ENCODE measurements at regions not wholly inside any gene's neighbourhood (a gene's known extent, or its start where the extent isn't known, plus 50 kb on each side); places are given as distances from the start of the nearest gene placed in this dataset.

DNA sequence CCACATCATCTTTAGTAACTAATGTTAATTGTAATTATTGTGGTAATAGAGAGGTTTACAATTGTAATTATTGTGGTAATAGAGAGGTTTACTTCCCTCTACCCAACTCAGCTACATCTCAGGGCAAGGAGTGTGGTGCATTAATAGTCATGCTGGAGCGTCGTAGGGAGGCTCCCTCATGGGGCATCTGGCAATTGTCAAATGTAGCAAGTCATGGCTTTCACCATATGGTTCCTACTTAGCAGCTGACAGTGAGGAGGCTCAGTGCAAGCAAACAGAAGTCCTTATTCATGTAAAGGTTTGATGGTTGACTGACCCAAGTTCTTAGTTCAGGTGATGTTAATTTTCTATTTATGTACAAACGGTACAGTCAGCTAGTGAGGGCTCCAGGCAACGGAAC is 1012.0 kb downstream of the FLRT2 start:
- no peak for DNase-seq

DNA sequence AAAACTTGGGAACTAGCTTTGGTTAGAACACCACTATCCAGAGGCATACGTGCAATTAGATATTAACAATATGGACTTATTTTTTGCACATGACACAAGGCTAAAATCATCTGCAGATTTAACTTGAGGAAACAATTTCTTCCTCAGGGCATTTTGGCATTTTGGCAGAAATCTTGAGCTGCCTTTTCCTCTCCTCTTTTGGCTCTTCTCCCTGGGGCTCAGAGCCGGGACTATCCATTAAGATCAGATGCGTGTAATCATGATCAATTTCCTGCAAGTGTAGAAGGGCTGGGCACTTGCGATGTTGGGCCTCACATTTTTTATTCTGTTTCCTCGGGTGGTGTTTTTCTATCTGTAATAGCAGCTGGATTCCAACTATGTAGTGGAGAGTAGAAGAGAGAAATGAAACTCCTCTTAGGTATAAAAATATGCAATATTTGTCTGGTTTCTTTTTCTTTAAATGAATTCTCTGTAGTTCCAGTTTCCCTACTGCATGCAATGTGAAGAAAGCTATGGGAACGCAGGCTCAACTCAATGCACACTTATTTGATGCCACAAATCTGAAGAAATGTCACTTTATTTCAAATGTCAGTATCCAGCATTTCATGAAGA is 1010.8 kb downstream of the FLRT2 start:
- DNase-seq = no peak

DNA sequence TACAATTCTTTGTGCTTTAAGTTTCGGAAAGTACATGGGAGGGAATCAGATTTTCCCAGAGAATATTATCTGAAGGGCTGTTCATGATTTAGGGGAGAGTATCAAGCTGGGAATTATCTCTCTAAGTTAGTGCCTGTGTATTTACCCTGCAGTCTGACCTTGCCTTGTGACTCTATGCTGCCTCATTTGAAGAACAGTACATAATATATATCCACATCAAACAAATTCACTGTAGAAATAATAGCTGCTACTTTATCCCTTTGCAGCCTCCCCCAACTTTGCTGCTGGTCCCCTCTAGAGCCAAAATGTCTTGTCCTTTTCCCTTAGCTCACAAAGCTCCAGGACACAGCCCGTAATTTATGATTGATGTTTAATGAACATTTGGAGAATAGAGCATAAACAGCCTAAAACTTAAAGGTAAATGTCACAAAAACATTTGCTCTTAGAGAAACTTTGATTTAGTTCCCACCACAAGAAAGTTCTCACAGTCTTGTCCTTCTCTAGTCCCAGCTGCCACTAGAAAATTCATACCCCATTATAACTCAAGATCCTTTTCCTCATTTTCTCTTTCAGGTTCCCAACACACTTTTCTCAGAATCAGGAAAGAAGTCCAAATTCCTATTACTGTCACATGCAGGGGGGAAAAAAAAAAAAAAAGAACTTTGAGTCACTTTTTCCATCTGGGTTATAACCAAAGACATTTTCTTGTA is 1009.6 kb downstream of the FLRT2 start:
- DNase-seq = no peak

DNA sequence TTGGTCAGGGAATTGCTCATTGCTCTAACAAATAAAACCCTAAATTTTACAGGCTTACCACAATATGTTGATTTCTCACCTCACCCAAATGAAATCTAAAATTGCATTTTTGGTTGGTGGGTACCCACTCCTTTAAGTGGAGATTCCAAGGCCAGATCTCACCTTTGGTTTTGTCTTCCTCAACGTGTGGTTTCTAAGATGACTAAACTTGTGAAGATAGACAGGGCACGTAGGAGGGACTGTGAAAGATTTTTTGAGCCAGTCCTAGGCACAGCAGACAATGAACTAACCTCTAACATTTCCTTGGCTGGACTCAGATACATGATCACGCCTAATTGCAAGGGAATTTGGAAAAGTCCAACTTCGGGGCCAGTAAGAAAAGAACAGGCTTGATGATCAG is 1003.9 kb downstream of the FLRT2 start:
- no peak for DNase-seq

DNA sequence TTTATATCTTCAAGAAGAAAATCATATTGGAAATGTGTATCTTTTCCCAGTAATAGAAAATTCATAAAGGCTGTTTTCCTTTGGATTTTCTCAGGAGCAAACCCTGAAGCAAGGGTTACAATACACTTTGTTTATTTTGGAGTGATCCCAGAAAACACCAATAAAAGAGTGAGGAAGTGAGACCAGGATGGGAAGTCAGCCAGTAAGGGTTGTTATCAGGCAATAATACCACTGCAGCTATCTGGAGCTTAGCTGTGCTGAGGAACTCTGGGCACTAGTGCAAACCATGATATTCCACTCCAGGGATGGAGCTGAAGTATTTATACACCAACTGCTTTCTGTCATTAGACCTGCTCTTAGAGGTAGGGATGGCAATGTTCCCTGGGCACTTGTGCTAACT is 1002.3 kb downstream of the FLRT2 start:
- no peak for DNase-seq

DNA sequence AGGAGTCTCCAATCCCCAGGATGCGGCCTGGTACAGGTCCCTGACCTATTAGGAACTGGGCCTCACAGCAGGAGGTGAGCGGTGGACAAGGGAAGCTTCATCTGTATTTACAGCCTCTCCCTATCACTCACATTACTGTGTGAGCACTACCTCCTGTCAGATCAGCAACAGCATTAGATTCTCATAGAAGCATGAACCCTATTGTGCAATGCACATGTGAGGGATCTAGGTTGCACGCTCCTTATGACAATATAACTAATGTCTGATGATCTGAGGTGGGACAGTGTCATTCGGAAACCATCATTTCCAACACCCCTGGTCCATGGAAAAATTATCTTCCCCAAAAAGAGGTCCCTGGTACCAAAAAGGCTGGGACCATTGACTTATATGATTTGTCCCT is 1000.5 kb downstream of the FLRT2 start:
- no peak for DNase-seq

DNA sequence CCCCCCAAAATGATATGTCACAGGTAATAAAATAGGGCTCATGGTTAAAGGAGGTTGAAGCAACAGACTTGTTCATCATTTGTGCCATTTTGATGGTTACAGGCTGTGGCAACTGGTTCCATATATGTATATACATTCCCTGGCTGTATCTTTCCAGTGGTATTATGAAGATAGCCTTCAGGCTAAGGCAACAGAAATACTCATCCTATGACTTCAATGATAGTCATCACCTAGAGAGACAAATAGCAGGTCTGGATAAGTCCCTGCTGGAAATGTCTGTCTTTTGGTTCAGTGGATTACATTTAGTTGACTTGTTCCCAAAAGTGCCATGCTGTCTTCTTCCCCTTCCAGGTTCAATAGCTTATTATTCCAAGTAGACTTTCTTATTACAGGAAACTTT is 997.4 kb downstream of the FLRT2 start:
- no peak for DNase-seq

DNA sequence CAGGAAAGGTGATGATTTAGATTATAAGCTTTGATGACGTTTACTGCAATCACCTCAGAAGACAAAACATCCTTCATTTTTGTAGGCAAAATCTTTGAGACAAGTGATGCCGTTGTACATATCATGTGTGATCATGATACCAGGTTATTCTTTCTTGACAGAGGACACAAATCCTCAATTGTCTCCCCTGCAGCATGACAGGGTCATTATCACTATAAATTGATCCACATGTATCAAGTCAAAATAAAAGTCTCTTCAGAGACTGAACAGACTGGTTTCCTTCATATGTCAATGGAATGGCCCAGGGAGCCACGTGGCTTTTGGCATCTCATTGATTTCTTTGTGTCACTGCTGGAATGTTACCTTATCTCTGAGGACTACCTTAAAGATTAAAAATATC is 995.7 kb downstream of the FLRT2 start:
- DNase-seq = no peak

DNA sequence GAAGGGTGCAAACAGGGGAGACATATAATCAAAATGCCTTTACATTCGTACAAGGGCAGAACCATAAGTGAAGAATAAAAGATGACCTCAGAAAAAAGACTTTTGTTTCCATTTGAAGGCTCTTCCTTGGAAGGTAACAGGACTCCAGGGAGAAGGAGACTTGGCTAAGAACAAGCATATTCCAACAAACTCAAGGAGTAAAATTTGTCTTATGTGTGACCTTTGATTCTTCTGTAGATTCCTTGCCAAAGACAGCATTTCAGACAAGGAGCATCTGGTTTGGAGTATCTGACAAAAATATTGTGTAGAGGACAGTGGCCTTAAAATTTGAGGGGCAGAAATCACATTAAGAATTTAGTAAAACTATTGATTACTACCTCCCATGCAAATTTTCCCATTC is 991.9 kb downstream of the FLRT2 start:
- no peak for DNase-seq

DNA sequence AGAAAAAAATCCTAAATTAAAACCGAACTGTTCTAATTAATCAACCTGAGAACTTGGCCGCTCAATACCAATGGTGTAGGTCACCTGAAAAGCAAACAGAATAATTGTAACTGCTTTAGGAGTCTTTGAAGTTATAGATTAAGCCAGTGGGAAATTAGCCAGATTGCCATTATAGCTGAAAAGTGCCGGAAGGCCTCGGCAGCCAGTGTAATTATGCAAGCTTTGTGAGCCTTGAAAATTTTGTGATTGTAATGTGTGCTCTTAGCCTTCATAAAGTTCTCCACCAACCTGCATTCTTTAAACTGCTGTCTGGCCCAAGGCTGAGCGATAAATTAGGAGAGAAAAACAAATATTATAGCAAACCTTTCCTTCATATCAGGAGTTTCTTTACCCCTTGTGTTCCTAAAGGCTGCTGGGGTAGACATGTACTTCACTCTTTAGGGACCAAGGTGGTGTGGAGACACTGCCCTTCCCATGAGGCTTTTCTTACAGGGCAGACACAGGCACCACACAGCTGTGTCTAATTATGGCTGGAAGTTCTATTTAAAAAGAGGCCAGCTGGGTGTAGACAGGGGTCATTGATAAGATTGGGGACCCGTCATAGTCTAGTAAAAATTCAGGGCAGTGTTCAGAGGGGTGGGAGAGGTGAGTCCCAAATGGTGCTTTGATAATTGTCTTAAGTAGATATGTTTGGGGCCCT is 991.2 kb downstream of the FLRT2 start:
- no peak for DNase-seq

DNA sequence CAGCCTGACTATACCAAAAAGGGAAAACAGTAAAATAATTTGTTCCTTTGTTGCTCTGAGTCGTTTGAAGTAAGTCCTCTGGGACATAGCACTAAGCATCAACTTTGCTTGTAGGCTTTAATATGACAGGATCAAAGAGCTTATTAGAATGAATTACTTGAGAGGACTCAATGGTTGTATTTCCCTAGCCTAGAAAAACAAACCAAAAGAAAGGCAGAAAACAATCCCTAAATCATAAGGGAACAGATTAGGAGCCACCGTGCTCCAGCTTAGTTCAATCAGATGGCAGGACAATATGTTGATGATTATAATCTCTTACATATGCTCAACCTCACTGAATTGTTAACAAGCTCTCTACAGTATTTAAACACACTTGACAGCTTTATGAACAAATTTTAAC is 988.4 kb downstream of the FLRT2 start:
- DNase-seq = no peak

DNA sequence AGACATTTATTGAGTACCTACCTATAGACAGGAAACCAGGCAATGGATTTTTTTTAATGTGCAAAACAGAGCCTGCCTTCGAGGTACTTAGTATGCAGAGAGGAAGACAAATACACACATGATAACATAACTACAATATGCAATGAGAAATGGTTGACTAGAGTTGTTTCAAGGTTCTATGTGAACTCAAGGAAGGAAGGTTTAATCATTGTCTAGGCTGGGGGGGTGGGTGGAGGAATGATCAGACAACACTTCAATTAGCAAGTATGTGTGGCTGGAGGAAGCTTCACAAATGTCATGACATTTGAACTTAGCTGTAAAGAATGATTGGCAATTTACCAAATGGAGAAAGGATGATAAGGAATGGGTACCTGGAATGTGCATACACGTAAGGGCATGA is 985.3 kb downstream of the FLRT2 start:
- DNase-seq = no peak

DNA sequence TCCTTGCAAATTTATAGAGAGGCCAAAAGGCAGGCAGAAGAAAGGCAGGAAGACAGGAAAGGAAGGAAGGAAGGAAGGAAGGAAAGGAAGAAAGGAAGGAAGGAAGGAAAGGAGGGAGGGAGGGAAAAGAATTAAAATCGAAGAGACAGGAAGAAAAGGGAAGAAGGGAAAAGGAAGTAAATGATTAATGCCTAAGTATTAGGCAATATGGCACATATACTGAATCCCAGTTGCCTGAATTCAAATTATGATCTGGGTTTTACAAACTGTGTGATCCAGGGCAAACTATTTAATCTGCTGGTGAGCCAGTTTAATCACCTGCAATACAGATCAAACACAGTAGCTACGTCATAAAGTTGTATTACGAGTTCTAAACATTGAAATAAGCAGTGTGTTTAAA is 983.6 kb downstream of the FLRT2 start:
- no peak for DNase-seq

DNA sequence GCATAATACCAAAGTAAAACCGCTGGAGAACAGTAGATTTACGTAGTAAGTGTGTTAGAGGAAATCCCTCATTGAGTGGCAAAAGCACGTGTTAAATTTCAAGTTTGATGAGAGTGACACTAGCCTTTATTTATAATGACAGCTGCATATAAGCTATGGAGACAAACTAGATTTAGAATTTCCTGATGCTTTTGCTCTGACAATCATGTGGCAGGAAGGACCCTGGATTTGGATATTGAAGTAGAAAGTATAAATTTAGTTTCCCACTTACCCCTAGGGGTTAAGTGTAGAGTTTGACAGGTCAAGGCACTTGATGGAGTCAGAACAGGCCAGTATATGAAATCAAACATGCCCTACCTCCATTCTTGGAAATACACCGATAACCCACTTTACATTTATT is 983.1 kb downstream of the FLRT2 start:
- no peak for DNase-seq

DNA sequence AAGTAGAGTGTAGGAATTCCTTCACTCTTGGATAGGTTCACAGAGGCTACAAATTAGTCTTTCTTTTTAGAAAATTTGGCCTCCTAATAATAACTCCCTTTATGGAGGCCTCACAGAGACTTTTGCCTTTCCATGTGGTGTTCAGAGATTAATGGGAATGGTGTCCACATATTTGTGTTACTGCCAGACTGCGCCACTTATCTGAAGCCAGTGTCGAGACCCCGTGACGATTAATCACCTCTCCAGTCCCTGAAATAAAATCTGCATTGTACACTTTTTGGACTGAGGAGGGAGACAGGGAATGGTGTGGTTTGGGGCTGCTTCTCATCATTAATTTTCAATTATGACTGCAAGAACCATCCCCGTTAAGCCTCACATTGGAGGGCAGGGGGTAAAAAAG is 980.5 kb downstream of the FLRT2 start:
- no peak for DNase-seq

DNA sequence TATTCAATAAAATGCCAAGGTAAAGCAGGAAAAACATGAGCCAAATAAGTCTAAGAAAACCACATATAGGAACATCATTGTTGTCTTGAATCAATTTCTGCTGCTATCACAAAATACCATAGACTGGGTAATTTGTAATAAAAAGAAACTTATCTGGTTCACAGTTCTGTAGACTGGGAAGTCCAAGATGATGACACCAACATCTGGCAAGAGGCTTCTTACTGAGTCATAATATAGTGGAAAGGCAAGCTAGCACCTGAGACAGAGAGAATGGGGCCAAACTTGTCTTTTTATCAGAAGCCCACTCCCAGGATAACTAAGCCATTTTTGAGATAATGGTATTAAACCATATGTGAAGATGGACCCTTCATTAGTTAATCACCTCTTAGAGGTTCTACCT is 975.9 kb downstream of the FLRT2 start:
- no peak for DNase-seq

DNA sequence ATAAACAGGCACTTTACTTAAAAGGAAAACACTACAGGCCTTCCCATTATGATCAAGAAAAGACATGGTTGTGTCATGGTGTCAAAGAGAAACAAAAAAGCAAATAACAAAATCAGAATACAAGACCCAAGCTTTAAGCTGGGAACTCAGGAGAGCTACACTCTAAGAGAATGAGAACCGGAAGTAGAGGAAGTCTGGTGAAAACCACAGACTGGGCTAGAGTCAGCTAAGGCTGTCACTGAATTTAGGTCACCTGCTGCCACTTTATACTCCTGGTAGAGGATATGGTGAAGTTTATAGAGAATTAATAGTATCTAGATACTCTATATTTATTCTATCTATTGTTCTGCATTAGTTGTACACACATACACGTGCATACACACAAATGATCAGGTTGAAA is 971.7 kb downstream of the FLRT2 start:
- no peak for DNase-seq

DNA sequence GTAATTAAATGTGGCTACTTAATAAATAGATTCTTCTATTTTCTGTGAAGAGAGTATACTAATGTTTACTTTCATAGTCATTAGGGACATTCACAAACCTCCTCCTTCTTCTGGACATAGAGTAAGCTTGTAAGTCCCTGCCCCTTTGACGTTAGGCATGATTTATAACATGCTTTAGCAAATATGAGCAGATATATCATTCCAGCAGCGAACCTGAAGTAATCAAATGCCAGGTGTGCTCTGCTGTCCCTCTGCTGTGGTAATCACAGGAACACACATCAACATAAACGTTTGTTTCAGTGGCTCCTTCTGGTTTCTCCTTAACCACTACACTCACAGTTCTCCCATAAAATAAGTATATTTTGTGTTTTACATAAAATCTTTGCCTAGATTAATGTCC is 961.8 kb downstream of the FLRT2 start:
- DNase-seq = no peak

DNA sequence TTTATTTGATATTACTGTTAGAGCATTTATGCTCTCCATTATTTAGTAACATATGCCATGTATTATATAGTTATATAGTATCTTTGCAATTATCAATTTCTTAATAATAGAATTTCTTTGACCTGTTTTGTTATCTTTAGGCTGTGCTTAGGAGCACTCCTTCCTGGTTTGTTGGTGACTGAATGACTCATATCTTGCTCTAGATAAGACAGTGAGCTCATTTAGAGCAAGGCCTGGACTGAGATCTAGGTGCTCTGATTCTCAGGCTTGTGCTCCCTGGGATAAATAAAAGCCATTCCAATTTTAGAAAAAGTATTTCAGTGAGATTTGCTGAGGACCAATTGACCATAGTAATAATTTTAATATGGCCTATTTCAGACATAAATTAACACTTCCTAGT is 951.2 kb downstream of the FLRT2 start:
- DNase-seq = no peak

DNA sequence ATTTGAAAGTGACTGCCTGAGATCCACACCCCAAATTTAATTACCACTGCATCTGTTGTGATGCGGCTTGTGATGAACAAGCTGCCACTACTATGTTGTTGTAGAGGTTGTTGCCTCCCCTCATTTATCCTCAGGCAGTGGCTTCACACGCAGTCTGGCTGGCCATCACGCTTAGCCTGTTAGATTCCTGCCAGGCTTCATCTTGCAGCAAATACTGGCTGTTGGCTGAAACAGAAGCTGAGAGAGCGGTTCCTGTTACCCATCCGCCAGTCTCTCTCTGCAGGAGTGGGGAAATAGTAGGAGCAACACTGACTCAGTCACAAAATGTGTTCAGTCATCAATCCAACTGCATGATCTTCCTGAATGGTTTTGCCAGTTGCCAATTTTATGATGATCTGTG is 934.4 kb downstream of the FLRT2 start:
- no peak for DNase-seq

DNA sequence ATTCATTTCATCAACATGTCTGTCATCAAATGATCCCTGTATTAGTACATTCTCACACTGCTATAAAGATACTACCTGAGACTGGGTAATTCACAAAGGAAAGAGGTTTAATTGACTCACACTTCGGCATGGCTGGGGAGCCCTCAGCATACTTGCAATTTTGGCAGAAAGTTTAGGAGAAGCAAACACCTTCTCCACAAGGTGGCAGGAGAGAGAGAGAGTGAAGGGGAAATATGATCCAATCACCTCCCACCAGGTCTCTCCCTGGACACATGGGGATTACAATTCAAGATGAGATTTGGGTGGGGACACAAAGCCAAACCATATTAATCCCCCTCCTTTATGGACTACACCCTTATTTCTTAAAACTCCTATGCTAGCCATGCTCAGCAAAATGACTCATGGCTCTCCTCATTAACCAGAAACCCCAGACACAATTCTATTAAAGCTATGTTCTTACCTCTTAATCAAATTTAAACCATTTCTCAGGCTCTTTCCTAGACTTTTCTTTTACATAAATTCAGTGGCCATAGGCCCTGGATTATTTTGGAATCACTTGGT is 932.3 kb downstream of the FLRT2 start:
- DNase-seq = no peak

DNA sequence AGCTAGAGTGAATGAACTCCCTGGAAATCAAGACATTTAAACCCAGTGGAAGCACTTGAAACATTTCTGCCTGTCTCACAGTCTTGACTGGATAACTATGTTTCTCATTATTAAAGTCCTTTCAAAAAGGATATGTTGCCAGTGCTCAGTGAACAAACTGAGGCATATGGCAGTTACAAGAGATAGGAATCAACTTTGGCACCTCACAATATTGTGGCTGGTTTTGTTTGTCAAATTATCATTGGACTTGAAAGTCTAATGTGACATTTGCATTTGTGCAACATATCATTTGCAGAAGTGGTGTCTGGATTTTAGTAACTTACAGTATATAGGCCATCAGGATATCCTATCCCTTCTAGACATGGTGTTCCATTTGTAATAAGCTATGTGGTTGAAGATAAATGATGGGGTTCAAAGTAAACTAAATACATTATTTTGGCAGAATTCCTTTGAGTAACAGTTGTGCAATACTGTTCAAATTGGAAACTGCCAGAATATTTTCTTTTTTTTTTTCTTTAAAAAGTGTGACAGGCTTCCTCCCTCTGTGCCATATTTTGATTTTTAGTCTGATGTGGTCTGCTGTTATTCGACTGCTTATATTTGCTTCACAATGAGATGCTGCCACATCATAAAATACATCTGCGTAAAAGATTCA is 927.7 kb downstream of the FLRT2 start:
- no peak for DNase-seq

DNA sequence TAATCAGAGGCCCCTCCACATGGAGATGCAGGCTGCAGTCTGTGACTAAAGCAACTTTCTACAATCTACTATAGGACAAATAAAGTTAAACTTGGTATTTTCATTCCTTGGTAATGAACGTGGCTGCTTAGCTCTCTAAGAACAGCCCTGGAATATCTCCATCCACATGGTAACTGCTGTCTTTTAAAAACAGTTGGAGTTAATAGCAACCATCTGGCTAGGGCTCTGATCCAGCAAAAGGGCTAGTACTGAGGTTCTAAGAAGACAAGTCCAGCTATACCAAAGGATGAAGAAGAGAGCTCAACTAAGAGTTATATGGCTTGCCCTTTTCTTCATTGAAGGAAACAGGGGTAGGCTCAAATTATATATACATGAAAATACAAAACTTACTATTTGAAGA is 920.1 kb downstream of the FLRT2 start:
- no peak for DNase-seq

DNA sequence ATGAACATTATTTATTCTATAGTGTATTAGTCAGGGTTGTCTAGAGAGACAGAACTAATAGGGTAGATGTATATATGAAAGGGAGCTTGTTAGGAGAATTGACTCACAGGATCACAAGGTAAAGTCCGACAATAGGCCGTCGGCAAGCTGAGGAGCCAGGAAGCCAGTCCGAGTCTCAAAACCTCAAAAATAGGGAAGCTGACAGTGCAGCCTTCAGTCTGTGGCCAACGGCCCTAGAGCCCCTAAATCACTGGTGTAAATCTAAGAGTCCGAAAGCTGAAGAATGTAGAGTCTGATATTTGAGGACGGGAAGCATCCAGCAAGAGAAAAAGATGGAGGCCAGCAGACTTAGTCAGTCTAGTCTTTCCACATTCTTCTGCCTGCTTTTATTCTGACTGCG is 912.2 kb downstream of the FLRT2 start:
- DNase-seq = no peak

Data from stimulated activated CD4-positive, alpha-beta T cell treated with anti-CD3 and anti-CD28 coated beads, Interleukin-4, amount 100 ng/mL, for 1 hour (primary cell).